B cell (primary cell): ENCODE measurements at regions not wholly inside any gene's neighbourhood (a gene's known extent, or its start where the extent isn't known, plus 50 kb on each side); places are given as distances from the start of the nearest gene placed in this dataset.

Source experiments
- EZH2 ChIP-seq: IDR thresholded peaks from 2 replicates; pipeline ENCODE4 v1.6.1; 2012; ENCODE audit warnings: borderline replicate concordance, low read depth, mild to moderate bottlenecking, moderate library complexity, low read length; ENCODE audit not compliant: insufficient read depth, poor library complexity, severe bottlenecking
- TF ChIP-seq, protein P1 (sequence below): fragments of 200-600 bp; IDR thresholded peaks from one replicate; pipeline ENCODE4 v1.8.0; 2022; ENCODE audit warnings: antibody characterized with exemption, mild to moderate bottlenecking

DNA sequence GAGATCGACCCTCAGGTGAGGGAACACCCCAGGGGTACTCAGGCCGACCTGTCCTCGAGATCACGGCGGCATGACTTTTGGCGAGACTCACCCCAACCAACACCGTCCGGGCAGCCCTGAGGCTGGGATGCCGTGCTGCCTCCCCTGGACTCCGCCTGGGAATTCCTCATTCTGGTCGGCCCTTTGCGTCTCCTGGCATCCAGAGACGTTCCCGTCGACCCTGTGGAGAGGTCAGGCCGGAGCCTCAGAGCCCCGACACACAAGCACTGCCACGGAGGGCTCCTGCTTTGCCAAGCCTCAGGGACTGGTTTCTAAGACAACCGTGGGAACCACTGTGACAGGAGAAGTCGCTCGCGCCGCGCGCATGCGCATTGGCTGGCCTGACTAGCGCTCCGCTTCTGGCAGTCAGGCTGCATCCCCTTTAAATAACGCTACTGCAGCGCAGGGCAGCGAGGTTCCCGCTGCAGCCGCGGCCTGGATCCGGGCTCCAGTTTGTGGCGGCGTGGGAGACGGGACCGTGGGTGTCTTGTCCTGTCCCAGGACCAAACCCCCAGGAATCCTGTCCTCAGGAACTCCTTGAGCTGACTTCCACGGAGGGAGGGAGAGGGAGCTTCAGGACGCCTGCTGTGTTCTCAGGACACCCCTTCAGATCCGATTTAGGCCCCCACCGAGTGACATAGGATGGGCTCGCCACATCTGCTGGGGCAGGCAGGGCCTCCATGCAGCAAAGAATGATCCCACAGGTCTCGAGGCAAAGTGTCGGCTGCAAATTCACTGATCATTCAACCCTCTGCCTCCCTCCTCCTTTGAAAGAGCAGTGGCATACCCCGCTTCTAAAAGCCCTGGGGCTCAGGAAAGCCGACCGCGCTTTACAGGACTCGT is 163.2 kb upstream of the ZNF337 start:
- TF ChIP-seq, protein P1, sequence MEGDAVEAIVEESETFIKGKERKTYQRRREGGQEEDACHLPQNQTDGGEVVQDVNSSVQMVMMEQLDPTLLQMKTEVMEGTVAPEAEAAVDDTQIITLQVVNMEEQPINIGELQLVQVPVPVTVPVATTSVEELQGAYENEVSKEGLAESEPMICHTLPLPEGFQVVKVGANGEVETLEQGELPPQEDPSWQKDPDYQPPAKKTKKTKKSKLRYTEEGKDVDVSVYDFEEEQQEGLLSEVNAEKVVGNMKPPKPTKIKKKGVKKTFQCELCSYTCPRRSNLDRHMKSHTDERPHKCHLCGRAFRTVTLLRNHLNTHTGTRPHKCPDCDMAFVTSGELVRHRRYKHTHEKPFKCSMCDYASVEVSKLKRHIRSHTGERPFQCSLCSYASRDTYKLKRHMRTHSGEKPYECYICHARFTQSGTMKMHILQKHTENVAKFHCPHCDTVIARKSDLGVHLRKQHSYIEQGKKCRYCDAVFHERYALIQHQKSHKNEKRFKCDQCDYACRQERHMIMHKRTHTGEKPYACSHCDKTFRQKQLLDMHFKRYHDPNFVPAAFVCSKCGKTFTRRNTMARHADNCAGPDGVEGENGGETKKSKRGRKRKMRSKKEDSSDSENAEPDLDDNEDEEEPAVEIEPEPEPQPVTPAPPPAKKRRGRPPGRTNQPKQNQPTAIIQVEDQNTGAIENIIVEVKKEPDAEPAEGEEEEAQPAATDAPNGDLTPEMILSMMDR = no peak
- TF ChIP-seq EZH2 = no peak
